B cell (primary cell): ENCODE measurements at regions not wholly inside any gene's neighbourhood (a gene's known extent, or its start where the extent isn't known, plus 50 kb on each side); places are given as distances from the start of the nearest gene placed in this dataset.

Source experiments
- CTCF ChIP-seq: fragments of 200-600 bp; IDR thresholded peaks from one replicate; pipeline ENCODE4 v1.8.0; 2022; ENCODE audit warnings: antibody characterized with exemption, mild to moderate bottlenecking
- EZH2 ChIP-seq: IDR thresholded peaks from 2 replicates; pipeline ENCODE4 v1.6.1; 2012; ENCODE audit warnings: borderline replicate concordance, low read depth, mild to moderate bottlenecking, moderate library complexity, low read length; ENCODE audit not compliant: insufficient read depth, poor library complexity, severe bottlenecking

DNA sequence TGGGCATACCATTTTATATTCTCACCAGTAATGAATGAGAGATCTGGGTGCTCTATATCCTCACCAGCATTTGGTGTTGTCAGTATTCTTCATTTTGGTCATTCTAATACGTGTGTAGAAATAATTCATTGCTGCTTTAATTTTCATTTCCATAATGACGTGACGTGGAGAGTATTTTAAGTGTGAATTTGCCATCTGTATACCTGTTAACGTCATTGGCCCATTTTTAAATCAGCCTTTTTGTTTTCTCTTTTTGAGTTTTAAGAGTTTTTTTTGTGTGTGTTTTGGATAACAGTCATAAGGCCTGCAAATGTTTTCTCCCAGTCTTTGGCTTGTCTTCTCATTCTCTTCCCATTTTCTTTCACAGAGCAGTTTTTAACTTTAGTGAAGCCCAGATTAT, 74.4 kb upstream of the SYT1 start:
- no peak for TF ChIP-seq CTCF
- no peak for TF ChIP-seq EZH2
